ENCODE measurements at regions not wholly inside any gene's neighbourhood (a gene's known extent, or its start where the extent isn't known, plus 50 kb on each side); places are given as distances from the start of the nearest gene placed in this dataset.

DNA sequence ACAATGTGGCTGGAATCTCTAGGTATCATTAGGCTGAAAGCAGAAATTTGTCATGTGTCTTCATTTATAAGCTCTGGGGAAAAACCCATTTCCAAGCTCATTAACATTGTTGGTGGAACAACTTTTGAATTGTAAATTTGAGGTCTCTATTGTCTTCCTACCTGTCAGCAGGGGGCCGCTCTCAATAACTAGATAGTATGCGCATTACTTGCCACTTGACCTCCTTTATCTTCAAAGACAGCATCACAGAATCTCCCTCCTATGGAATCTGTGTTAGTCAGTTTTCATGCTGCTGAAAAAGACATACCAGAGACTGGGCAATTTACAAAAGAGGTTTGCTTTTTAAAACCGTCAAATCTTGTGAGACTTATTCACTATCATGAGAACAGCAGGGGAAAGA is 223.1 kb downstream of the CALCRL start:
- H3K4me3 ChIP-seq (ENCODE audit: low read length): no peak overlapping the region
- H3K4me1 ChIP-seq (ENCODE audit: insufficient read depth, low read length): peaks cover 18% of the 10 kb centered on the region
- no peak overlapping the region for H2AFZ ChIP-seq (ENCODE audit: low read depth, low read length)
- no peaks in the 10 kb centered on the region for H3K27me3 ChIP-seq (ENCODE audit: insufficient read depth, low read length)
- H3K36me3 ChIP-seq (ENCODE audit: insufficient read depth, low read length): no peaks in the 10 kb centered on the region
- H3K9me3 ChIP-seq (ENCODE audit: low read length): peaks cover 2% of the 10 kb centered on the region

DNA sequence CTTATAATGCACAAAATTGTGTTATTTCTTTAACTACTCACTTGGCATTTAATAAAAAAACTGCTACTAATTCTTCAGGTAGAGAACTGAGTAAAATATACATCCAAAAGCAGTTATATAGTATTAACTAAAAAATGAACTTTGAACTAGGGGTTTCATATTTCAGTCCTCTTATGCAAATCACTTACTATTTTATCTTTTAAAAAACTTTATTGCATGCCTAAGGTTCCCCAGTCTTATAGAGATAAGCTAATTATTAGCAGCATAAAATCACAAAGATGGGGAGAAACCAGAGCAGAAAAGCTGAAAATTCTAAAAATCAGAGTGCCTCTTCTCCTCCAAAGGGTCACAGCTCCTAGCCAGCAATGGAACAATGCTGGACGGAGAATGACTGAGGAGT is 228.0 kb downstream of the CALCRL start:
- H2AFZ ChIP-seq (ENCODE audit: low read depth, low read length): no peak overlapping the region
- peaks cover 17% of the 10 kb centered on the region for H3K4me1 ChIP-seq (ENCODE audit: insufficient read depth, low read length)
- no peak overlapping the region for H3K4me3 ChIP-seq (ENCODE audit: low read length)
- H3K9me3 ChIP-seq (ENCODE audit: low read length): no peaks in the 10 kb centered on the region
- no peaks in the 10 kb centered on the region for H3K27me3 ChIP-seq (ENCODE audit: insufficient read depth, low read length)
- H3K36me3 ChIP-seq (ENCODE audit: insufficient read depth, low read length): no peaks in the 10 kb centered on the region

DNA sequence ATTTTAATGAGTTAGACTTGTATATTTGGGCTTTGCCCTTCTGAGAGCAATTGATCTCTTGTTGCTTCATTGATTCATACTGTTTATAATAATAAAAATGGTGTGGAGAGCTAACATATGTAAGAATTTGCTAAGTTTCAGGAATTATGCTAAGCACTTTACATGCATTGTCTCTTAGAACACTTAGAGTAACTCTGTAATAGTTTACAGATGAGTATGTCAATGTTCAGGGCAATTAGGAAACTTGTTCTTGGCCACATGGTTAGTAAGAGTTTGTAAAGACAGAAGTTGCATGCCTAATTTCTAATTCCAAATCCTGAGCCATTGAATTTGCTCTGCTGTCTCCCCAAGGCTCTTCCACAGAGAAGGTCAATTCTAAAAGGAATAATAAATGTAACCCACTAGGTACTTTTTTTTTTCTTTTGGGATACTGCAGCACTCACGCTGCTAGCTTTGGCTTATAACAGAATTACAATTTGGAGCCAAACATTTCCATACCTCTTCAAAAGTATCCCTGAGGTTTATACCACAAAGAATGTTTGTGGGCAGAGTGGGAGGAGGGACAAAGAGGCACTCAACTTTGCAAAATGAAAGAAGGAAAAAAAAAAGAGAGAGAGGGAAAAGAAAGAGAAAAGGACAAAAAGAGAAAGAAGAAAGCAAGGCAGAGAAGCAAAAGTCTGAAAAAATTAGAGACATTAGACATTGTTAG is 232.4 kb downstream of the CALCRL start:
- H3K4me1 ChIP-seq (ENCODE audit: insufficient read depth, low read length): peaks cover 11% of the 10 kb centered on the region
- H3K4me3 ChIP-seq (ENCODE audit: low read length): no peak overlapping the region
- no peak overlapping the region for H2AFZ ChIP-seq (ENCODE audit: low read depth, low read length)
- no peaks in the 10 kb centered on the region for H3K36me3 ChIP-seq (ENCODE audit: insufficient read depth, low read length)
- H3K9me3 ChIP-seq (ENCODE audit: low read length): peaks cover 3% of the 10 kb centered on the region
- H3K27me3 ChIP-seq (ENCODE audit: insufficient read depth, low read length): no peaks in the 10 kb centered on the region

DNA sequence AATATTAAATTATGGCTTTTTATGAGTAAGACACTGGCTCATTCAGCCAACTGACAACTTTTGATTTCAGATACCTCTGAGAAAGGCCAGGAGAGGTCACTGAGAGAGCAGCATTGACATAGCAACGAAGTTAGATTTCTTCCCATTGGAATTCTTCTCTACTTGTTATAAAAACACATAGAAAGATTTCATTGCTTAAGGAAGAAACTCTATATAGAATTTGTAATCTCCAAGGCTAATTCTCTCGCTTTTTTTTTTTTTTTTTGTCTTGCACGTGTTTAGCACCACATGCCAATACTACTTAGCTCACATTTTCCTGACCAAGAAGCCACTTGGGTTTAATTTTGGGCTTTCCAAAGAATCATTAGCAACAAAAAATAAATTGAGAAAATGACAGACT is 233.7 kb downstream of the CALCRL start:
- Histone ChIP-seq H2AFZ (ENCODE audit: low read depth, low read length) (no peak overlapping the region), H3K4me3 (ENCODE audit: low read length) (no peak overlapping the region), H3K9me3 (ENCODE audit: low read length) (peaks cover 3% of the 10 kb centered on the region), H3K36me3 (ENCODE audit: insufficient read depth, low read length) (no peaks in the 10 kb centered on the region), H3K4me1 (ENCODE audit: insufficient read depth, low read length) (peaks cover 9% of the 10 kb centered on the region), H3K27me3 (ENCODE audit: insufficient read depth, low read length) (no peaks in the 10 kb centered on the region)

DNA sequence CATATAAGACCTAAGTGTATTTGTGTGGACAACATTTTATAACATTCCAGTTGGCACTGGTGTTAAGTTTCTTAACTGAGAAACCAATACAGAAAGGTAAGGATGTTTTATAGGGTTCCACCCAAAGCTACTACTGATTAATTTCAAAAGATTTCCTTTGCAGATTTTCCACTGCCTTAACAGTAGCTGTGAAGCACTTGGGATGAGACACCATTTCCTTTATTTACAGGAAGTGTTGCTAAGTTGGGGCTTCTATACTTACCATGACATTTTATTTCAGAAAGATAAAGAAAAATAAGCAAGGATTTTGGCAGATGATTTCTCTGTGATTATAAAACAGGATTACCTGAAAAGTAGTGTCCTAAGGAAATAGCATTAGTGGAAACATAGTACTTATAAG is 234.3 kb downstream of the CALCRL start:
- Histone ChIP-seq H3K4me3 (ENCODE audit: low read length) (no peak overlapping the region), H3K27me3 (ENCODE audit: insufficient read depth, low read length) (no peaks in the 10 kb centered on the region), H3K9me3 (ENCODE audit: low read length) (peaks cover 3% of the 10 kb centered on the region), H3K4me1 (ENCODE audit: insufficient read depth, low read length) (peaks cover 9% of the 10 kb centered on the region), H2AFZ (ENCODE audit: low read depth, low read length) (no peak overlapping the region), H3K36me3 (ENCODE audit: insufficient read depth, low read length) (no peaks in the 10 kb centered on the region)

DNA sequence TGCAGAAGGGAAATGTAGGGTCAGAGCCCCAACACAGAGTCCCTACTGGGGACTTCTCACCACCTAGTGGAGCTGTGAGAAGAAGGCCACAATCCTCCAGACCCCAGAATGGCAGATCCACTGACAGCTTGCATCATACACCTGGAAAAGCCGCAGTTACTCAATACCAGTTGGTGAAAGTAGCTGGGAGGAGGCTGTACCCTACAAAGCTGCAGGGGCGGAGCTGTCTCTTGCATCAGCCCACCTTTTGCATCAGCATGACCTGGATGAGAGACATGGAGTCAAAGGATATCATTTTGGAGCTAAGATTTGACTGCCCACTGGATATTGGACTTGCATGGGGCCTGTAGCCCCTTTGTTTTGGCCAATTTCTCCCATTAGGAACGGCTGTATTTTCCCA is 237.3 kb downstream of the CALCRL start:
- Histone ChIP-seq H3K27me3 (ENCODE audit: insufficient read depth, low read length) (no peaks in the 10 kb centered on the region), H3K4me3 (ENCODE audit: low read length) (no peak overlapping the region), H3K9me3 (ENCODE audit: low read length) (peaks cover 3% of the 10 kb centered on the region), H3K4me1 (ENCODE audit: insufficient read depth, low read length) (peaks cover 4% of the 10 kb centered on the region), H3K36me3 (ENCODE audit: insufficient read depth, low read length) (no peaks in the 10 kb centered on the region), H2AFZ (ENCODE audit: low read depth, low read length) (no peak overlapping the region)

DNA sequence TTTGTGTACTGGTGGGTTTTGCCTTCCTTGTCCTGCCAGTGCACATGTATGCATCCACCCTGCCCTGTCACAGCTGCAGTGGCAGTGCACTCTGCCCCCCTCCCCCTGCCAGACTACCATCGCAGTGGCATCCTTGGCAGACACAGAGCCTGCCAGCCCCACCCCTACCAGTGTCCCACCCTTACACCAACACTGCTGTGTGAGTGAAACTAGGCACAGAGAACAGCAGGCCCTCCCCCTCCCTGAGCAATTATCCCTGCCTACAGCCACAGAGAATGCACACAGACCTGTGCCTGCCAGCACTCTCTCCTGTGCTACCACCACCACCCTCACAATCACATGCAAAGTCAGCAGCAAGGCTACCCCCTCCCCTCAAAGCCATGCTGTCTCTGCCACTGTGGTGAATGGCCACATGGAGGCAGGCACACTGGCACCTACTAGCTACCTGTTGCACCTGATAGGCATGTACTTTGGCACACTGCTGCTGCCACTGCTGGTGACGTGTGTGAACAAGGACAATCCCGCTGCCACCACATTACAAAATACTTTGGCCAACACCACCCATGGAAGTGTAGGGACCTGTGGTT is 239.8 kb downstream of the CALCRL start:
- H3K4me3 ChIP-seq (ENCODE audit: low read length): no peak overlapping the region
- no peak overlapping the region for H2AFZ ChIP-seq (ENCODE audit: low read depth, low read length)
- H3K4me1 ChIP-seq (ENCODE audit: insufficient read depth, low read length): no peaks in the 10 kb centered on the region
- H3K9me3 ChIP-seq (ENCODE audit: low read length): peaks cover 3% of the 10 kb centered on the region
- no peaks in the 10 kb centered on the region for H3K27me3 ChIP-seq (ENCODE audit: insufficient read depth, low read length)
- H3K36me3 ChIP-seq (ENCODE audit: insufficient read depth, low read length): no peaks in the 10 kb centered on the region

DNA sequence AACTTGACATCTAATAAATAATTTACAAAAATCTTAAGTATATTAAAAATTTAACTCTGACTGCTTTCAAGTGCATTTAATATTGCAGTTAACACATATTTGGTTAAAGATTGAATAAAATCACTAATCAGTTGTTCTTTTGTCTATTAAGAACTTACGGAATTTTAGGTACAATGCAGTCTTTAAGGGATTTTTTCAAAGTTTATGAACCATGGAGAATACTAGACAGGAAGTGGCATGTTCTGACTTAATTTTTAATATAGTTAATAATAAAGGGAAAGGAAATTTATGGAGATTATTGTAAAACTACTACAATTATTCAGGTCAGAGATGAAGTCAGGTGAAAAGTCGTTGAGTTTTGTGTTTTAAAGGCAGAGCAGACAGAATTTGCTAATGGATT is 240.9 kb downstream of the CALCRL start:
- Histone ChIP-seq H3K4me1 (ENCODE audit: insufficient read depth, low read length) (no peaks in the 10 kb centered on the region), H2AFZ (ENCODE audit: low read depth, low read length) (no peak overlapping the region), H3K27me3 (ENCODE audit: insufficient read depth, low read length) (no peaks in the 10 kb centered on the region), H3K4me3 (ENCODE audit: low read length) (no peak overlapping the region), H3K9me3 (ENCODE audit: low read length) (peaks cover 3% of the 10 kb centered on the region), H3K36me3 (ENCODE audit: insufficient read depth, low read length) (no peaks in the 10 kb centered on the region)

DNA sequence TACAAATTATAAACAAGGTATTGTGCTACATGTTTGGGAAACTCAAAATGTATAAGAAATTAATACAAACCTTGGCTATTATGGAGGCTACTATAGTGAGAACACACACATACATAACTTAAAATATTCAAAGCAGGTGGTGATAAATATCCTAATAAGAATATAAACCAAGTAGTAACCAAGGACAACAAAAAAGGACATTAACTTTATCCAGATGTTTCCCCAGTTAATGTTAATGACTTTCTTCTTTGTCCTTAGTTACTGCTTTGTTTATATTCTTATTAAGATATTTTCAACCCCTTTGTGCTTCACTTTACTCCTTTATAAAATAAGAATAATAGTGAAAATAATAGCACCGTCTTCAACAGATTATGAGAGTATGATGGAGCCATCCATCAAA is 241.6 kb downstream of the CALCRL start:
- no peak overlapping the region for H2AFZ ChIP-seq (ENCODE audit: low read depth, low read length)
- H3K4me3 ChIP-seq (ENCODE audit: low read length): no peak overlapping the region
- H3K36me3 ChIP-seq (ENCODE audit: insufficient read depth, low read length): no peaks in the 10 kb centered on the region
- H3K4me1 ChIP-seq (ENCODE audit: insufficient read depth, low read length): no peaks in the 10 kb centered on the region
- no peaks in the 10 kb centered on the region for H3K27me3 ChIP-seq (ENCODE audit: insufficient read depth, low read length)
- peaks cover 3% of the 10 kb centered on the region for H3K9me3 ChIP-seq (ENCODE audit: low read length)

DNA sequence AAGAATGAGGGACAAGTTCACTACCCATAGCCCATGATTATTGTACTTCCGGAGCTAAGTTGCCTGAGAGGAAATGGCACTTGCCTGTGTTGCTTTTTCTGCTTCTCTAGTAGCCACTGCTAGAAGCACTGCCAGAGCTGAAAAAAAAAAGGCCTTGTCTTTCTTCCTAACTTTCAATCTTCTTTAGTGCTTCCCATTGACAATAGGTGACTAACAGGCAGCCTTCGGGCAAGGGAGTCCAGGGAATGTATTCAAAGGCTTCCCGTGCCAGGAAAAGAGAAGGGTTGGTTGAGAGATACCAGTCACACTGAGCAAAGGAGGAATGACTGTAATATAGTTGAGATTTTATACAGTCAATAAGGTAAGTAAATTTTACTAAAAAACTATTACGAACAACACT is 242.0 kb downstream of the CALCRL start:
- Histone ChIP-seq H3K27me3 (ENCODE audit: insufficient read depth, low read length) (no peaks in the 10 kb centered on the region), H3K4me1 (ENCODE audit: insufficient read depth, low read length) (no peaks in the 10 kb centered on the region), H3K9me3 (ENCODE audit: low read length) (no peaks in the 10 kb centered on the region), H3K4me3 (ENCODE audit: low read length) (no peak overlapping the region), H2AFZ (ENCODE audit: low read depth, low read length) (no peak overlapping the region), H3K36me3 (ENCODE audit: insufficient read depth, low read length) (no peaks in the 10 kb centered on the region)

DNA sequence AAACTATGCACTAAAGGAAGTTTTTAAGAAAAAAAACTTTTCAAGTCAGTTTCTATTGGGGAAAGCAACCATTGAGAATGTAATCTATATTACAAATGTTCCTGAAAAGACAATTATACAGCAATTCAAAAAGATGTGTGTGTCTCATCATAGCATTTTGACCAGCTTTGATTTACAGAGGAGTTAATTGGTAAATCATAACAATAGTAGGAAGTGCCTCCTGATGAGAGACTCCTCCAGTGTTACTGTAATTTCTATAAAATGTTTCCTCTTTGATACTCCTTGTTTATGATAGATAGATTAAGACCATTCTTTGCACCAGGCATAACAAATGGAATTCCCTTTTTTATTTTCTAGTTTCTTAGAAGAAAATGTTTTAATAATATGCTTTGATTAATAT is 249.9 kb downstream of the CALCRL start:
- no peaks in the 10 kb centered on the region for H3K27me3 ChIP-seq (ENCODE audit: insufficient read depth, low read length)
- H3K4me1 ChIP-seq (ENCODE audit: insufficient read depth, low read length): no peaks in the 10 kb centered on the region
- no peak overlapping the region for H2AFZ ChIP-seq (ENCODE audit: low read depth, low read length)
- H3K36me3 ChIP-seq (ENCODE audit: insufficient read depth, low read length): no peaks in the 10 kb centered on the region
- no peaks in the 10 kb centered on the region for H3K9me3 ChIP-seq (ENCODE audit: low read length)
- H3K4me3 ChIP-seq (ENCODE audit: low read length): no peak overlapping the region

DNA sequence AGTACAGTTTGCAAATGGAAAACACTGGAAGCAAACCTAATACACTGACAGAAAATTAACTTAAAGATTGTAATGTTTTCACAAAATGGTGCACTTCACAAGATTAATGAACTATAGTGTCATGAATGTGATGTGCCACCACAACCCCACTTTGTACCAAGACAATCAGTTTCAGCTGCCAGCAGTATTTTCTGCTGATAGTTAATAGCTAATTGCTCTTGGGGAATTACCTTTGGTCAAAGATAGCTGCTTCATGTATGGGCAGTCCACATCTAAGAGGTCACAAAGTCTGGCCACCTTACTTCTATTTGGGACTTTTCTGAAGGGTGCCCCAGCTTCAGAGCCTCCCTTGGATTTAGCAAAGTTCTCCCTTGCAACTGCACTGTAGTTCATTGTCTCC is 254.0 kb downstream of the CALCRL start:
- Histone ChIP-seq H2AFZ (ENCODE audit: low read depth, low read length) (no peak overlapping the region), H3K9me3 (ENCODE audit: low read length) (no peaks in the 10 kb centered on the region), H3K4me3 (ENCODE audit: low read length) (no peak overlapping the region), H3K27me3 (ENCODE audit: insufficient read depth, low read length) (no peaks in the 10 kb centered on the region), H3K4me1 (ENCODE audit: insufficient read depth, low read length) (peaks cover 8% of the 10 kb centered on the region), H3K36me3 (ENCODE audit: insufficient read depth, low read length) (no peaks in the 10 kb centered on the region)

DNA sequence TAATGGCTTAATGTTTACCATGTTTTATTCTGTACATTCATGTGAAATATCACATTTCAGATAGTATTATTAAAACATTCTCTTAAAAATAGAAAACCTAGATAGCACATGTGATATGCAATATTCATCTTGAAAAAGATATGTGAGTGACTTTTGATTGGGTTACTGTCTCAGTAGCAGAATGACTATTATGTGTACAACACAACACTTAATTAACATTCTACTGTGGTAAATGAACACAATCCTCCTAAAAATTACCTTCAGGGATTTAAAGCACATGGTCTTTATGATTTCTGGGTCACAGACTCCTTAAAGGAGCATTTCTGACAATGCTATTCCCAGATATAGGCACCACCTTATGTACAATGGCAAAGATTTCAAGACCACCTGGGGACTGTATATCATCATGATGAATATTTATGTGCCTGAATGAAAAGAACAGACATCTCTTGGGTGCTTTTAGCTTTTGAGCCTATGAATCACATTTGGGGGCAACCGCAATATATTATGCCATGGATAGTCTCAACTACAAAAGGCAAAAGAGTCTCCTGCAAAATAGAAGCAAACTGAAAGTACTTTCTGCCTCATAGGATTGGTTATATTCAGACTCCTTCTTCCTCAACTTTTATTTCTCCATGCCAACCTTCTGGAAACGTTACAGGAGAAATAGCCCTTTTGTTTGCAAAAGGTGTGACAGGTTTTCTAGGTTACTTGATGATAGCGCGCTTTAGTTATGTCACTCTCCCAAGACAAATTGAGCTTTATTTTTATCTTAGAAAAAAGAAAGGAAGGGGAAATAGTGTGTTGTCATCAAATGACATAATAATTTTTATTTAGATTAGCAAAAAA is 259.0 kb downstream of the CALCRL start:
- Histone ChIP-seq H3K4me1 (ENCODE audit: insufficient read depth, low read length) (peaks cover 21% of the 10 kb centered on the region), H3K36me3 (ENCODE audit: insufficient read depth, low read length) (no peaks in the 10 kb centered on the region), H3K27me3 (ENCODE audit: insufficient read depth, low read length) (no peaks in the 10 kb centered on the region), H2AFZ (ENCODE audit: low read depth, low read length) (peak overlapping the region; percentile 2), H3K4me3 (ENCODE audit: low read length) (no peak overlapping the region), H3K9me3 (ENCODE audit: low read length) (no peaks in the 10 kb centered on the region)
